ENCODE measurements at regions not wholly inside any gene's neighbourhood (a gene's known extent, or its start where the extent isn't known, plus 50 kb on each side); places are given as distances from the start of the nearest gene placed in this dataset.

DNA sequence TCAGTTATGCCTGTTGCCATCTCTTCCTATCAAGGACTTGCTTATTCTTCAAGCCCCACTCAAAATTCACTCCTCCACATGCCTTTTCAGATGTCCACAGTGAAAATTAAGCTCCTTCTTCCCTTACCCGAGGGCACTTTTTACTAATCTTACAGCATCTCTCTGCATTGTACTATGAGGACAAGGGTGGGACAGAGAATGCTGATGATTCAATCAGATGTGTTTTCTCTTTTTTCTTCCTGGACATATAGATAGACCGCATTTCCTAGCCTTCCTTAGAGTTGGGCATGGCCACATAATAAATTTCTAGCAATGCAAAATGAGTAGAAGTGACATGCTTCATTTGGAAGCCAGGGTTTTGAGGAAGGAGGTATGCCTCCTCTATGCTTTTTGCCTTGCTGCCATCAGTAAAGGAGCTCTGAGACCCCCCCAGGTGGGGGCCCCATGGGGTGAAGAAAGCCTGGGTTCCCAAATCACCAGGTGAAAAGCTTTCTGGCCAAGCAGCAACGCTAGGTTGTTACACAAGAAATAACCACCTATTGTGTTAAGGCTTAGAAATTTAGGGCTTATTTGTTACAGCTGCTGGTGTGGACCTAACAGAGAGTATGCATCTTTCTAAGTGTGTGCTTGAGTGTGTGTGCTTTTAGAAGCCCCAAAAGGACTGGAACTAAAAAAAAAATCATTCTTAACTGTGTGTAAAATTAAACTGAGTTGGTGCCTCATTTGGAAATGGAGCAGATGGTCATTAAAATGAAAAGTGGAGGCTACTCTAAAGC is 424.5 kb downstream of the STK39 start:
- TF ChIP-seq POLR2A (IDR thresholded peaks at IDR 0.05): no peak
- TF ChIP-seq, protein P1, sequence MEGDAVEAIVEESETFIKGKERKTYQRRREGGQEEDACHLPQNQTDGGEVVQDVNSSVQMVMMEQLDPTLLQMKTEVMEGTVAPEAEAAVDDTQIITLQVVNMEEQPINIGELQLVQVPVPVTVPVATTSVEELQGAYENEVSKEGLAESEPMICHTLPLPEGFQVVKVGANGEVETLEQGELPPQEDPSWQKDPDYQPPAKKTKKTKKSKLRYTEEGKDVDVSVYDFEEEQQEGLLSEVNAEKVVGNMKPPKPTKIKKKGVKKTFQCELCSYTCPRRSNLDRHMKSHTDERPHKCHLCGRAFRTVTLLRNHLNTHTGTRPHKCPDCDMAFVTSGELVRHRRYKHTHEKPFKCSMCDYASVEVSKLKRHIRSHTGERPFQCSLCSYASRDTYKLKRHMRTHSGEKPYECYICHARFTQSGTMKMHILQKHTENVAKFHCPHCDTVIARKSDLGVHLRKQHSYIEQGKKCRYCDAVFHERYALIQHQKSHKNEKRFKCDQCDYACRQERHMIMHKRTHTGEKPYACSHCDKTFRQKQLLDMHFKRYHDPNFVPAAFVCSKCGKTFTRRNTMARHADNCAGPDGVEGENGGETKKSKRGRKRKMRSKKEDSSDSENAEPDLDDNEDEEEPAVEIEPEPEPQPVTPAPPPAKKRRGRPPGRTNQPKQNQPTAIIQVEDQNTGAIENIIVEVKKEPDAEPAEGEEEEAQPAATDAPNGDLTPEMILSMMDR (IDR thresholded peaks at IDR 0.05): no peak
- no peak for DNase-seq
- no peaks in the 10 kb centered on the region for H3K36me3 ChIP-seq
- no peaks in the 10 kb centered on the region for H3K27me3 ChIP-seq
- H3K27ac ChIP-seq: no peak overlapping the region
- no peak overlapping the region for H3K4me3 ChIP-seq
- no peaks in the 10 kb centered on the region for H3K9me3 ChIP-seq
- no peaks in the 10 kb centered on the region for H3K4me1 ChIP-seq

GRCh38 chr2:167820488-167820887 is 426.9 kb downstream of the STK39 start:
- H3K27me3 ChIP-seq: no peaks in the 10 kb centered on the region
- no peak overlapping the region for H3K4me3 ChIP-seq
- H3K36me3 ChIP-seq: no peaks in the 10 kb centered on the region
- no peaks in the 10 kb centered on the region for H3K9me3 ChIP-seq
- no peak overlapping the region for H3K27ac ChIP-seq
- TF ChIP-seq, protein P1 (IDR thresholded peaks at IDR 0.05): no peak
- TF ChIP-seq POLR2A (IDR thresholded peaks at IDR 0.05): no peak
- H3K4me1 ChIP-seq: no peaks in the 10 kb centered on the region
- DNase-seq: no peak

DNA sequence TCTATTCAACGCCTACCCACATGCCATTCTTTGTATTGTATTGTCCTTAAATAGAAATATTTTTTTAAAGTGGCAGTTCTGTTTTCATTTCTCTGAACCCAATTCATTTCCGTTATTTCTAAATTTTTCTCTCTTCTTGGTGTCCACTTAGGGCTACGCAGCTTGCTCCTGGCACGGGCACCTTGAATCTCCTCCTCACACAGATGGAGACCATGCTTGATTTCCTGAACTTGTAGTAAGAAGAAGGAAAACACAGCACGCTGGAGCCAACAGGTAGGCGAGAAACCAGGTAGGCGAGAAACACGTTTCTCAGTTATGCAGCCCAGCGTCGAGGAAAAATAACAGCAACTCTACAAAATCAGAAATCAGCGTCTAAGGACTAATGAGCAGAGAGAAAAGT is 428.9 kb downstream of the STK39 start:
- no peaks in the 10 kb centered on the region for H3K9me3 ChIP-seq

DNA sequence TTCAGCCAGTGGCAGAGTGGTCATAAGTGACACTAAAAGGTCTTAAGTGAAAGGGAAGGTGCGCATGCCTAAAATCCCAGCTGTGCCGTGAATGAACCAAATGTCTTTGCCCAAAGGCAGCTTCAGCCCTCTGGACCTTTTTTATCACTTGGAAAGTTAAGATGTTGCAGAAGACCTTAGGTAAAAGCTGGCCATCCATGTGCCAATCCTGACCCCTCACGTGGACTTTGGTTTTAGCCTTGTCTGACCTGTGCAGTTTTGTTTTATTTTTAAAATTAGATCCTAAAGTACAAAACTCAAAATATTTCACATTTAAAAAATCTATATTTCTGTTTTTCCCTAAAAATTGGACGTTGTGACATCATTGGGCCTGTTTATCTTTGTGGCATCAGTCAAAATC is 429.5 kb downstream of the STK39 start:
- TF ChIP-seq, protein P1 (IDR thresholded peaks at IDR 0.05): no peak
- TF ChIP-seq POLR2A (IDR thresholded peaks at IDR 0.05): no peak
- Histone ChIP-seq H3K27ac (no peak overlapping the region), H3K27me3 (no peaks in the 10 kb centered on the region), H3K4me1 (no peaks in the 10 kb centered on the region), H3K9me3 (no peaks in the 10 kb centered on the region), H3K4me3 (no peak overlapping the region), H3K36me3 (no peaks in the 10 kb centered on the region)
- DNase-seq: no peak

More for the DNA sequence above, 428.9 kb downstream of the STK39 start:
- H3K4me1 ChIP-seq: no peaks in the 10 kb centered on the region
- H3K4me3 ChIP-seq: no peak overlapping the region
- TF ChIP-seq, protein P1 (IDR thresholded peaks at IDR 0.05): no peak
- TF ChIP-seq POLR2A (IDR thresholded peaks at IDR 0.05): no peak
- DNase-seq: no peak
- H3K27ac ChIP-seq: no peak overlapping the region
- H3K27me3 ChIP-seq: no peaks in the 10 kb centered on the region
- no peaks in the 10 kb centered on the region for H3K36me3 ChIP-seq

GRCh38 chr2:167817422-167817821 is 430.0 kb downstream of the STK39 start:
- H3K27me3 ChIP-seq: no peaks in the 10 kb centered on the region
- H3K36me3 ChIP-seq: no peaks in the 10 kb centered on the region
- H3K4me1 ChIP-seq: no peaks in the 10 kb centered on the region
- H3K9me3 ChIP-seq: no peaks in the 10 kb centered on the region
- DNase-seq: no peak
- H3K4me3 ChIP-seq: no peak overlapping the region
- TF ChIP-seq POLR2A (IDR thresholded peaks at IDR 0.05): no peak
- TF ChIP-seq, protein P1 (IDR thresholded peaks at IDR 0.05): no peak
- no peak overlapping the region for H3K27ac ChIP-seq
